Stimulated activated CD8-positive, alpha-beta memory T cell treated with anti-CD3 and anti-CD28 coated beads, Interleukin-2, amount 100 ng/mL, for 1 hour (primary cell): ENCODE measurements at regions not wholly inside any gene's neighbourhood (a gene's known extent, or its start where the extent isn't known, plus 50 kb on each side); places are given as distances from the start of the nearest gene placed in this dataset.

Source experiments
- DNase-seq, 2 donors: peaks; one replicate each; pipeline ENCODE4 v3.0.0-alpha.2; 2020; ENCODE audit warnings: low read depth in 2 of 2

GRCh38 chr9:127553793-127554192 is 58.3 kb upstream of the STXBP1 start:
- DNase-seq, result no peak

GRCh38 chr9:127554966-127555839 is 56.9 kb upstream of the STXBP1 start:
- DNase-seq, result no peak

- peak; percentile 47 to 52 for DNase-seq
Measured at GRCh38 chr9:127555840-127556820, 55.9 kb upstream of the STXBP1 start.

- no peak for DNase-seq
Measured at GRCh38 chr9:127556871-127557270, 55.2 kb upstream of the STXBP1 start.

GRCh38 chr9:127557466-127557869 is 54.6 kb upstream of the STXBP1 start:
- DNase-seq, result no peak

- DNase-seq, result no peak
Measured at GRCh38 chr9:127557998-127558546, 54.0 kb upstream of the STXBP1 start.

GRCh38 chr9:127558581-127559246 is 53.4 kb upstream of the STXBP1 start:
- DNase-seq, result no peak

GRCh38 chr9:127559247-127559680 is 52.8 kb upstream of the STXBP1 start:
- DNase-seq, result no peak

GRCh38 chr9:127561491-127562278 is 50.4 kb upstream of the STXBP1 start:
- no peak for DNase-seq
